Fibroblast of pulmonary artery (primary cell): ENCODE measurements at regions not wholly inside any gene's neighbourhood (a gene's known extent, or its start where the extent isn't known, plus 50 kb on each side); places are given as distances from the start of the nearest gene placed in this dataset.
"Not testable (repeated sequence)": the region's sequence is repeated elsewhere in the genome, so short reads cannot be mapped to it uniquely, and the experiment has no call there.

ENCODE experiments used
- DNase-seq: peaks from one replicate; pipeline ENCODE4 v3.0.0-alpha.2; 2010; ENCODE audit warnings: low read depth
- H3K4me3 ChIP-seq: replicated peaks from 2 replicates; pipeline ENCODE4 v1.5.1; 2011; ENCODE audit warnings: low read depth, mild to moderate bottlenecking, control low read depth, low read length, moderate library complexity
- TF ChIP-seq, protein P1 (sequence below): IDR thresholded peaks from 2 replicates; pipeline ENCODE4 v1.5.1; 2011; ENCODE audit warnings: mild to moderate bottlenecking, control low read depth, low read length, inconsistent platforms; ENCODE audit errors: missing control alignments

DNA sequence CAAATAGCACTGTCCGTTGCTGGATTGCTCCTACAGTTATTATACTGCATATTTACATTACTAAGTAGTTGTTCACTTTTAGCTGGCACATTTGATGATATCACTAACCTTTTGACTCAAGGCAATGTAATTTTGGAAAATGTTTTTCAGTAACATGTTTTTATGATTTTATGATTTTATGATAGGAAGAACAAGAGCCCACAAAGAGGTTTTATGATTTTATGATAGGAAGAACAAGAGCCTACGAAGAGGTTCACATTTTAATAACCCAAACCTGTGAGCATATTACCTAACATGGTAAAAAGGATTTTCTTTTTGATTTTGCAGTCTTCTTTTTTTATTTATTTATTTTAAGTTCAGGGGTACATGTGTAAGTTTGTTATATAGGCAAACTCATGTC is 172.3 kb upstream of the TPM1 start:
- TF ChIP-seq, protein P1, sequence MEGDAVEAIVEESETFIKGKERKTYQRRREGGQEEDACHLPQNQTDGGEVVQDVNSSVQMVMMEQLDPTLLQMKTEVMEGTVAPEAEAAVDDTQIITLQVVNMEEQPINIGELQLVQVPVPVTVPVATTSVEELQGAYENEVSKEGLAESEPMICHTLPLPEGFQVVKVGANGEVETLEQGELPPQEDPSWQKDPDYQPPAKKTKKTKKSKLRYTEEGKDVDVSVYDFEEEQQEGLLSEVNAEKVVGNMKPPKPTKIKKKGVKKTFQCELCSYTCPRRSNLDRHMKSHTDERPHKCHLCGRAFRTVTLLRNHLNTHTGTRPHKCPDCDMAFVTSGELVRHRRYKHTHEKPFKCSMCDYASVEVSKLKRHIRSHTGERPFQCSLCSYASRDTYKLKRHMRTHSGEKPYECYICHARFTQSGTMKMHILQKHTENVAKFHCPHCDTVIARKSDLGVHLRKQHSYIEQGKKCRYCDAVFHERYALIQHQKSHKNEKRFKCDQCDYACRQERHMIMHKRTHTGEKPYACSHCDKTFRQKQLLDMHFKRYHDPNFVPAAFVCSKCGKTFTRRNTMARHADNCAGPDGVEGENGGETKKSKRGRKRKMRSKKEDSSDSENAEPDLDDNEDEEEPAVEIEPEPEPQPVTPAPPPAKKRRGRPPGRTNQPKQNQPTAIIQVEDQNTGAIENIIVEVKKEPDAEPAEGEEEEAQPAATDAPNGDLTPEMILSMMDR, result no peak
- DNase-seq, result no peak

DNA sequence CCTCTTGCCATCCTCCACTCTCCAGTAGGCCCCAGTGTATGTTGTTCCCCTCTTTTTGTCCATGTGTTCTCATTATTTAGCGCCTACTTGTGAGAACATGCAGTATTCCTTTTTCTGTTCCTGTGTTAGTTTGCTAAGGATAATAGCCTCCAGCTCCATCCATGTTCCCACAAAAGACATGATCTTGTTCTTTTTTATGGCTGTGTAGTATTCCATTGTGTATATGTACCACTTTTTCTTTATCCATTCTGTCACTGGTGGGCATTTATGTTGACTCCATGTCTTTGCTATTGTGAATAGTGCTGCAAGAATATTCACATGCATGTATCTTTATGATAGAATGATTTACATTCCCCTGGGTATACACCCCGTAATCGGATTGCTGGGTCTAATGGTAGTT is 171.8 kb upstream of the TPM1 start:
- not testable (repeated sequence) for H3K4me3 ChIP-seq, DNase-seq

More for the DNA sequence above, 172.3 kb upstream of the TPM1 start:
- H3K4me3 ChIP-seq, result no peak overlapping the region

DNA sequence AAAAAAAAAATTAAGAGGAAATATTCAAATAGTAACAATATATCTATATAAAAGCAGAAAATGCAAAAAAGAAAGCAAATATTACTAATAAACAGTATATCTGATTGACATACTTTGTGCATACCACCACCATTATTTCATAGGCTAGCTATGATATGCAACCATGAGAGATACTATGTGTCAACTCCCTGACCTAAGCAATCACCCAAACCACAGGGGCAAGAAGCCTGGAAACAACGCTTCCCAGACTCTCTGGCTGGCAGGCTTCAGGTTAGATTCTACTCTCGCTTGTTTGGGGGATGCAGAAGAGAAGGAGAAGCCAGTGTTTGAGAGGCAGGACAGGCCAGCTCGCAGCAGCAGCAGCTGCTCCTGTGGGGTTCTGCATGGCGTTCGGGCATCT is 169.3 kb upstream of the TPM1 start:
- TF ChIP-seq, protein P1, result no peak
- no peak for DNase-seq
- no peak overlapping the region for H3K4me3 ChIP-seq

DNA sequence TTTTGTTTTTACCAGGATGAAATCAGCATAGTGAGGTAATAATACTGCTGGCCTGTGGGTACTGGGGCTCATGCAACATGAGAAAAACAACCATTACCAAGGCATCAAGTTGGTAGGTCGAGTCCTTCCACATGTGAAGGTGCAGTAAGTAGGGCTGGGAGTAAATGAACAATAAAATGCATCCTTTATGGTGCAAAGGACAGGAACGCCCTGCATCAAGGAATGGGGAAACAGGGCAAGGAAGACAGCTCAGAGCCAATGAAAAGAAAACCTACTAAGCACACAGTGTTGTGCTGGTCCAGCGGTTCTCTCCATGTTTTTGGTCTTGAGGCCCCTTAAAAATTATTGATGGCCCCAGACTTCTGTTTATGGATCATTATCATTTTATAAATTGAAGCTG is 168.5 kb upstream of the TPM1 start:
- H3K4me3 ChIP-seq, result no peak overlapping the region
- TF ChIP-seq, protein P1, result no peak
- no peak for DNase-seq

DNA sequence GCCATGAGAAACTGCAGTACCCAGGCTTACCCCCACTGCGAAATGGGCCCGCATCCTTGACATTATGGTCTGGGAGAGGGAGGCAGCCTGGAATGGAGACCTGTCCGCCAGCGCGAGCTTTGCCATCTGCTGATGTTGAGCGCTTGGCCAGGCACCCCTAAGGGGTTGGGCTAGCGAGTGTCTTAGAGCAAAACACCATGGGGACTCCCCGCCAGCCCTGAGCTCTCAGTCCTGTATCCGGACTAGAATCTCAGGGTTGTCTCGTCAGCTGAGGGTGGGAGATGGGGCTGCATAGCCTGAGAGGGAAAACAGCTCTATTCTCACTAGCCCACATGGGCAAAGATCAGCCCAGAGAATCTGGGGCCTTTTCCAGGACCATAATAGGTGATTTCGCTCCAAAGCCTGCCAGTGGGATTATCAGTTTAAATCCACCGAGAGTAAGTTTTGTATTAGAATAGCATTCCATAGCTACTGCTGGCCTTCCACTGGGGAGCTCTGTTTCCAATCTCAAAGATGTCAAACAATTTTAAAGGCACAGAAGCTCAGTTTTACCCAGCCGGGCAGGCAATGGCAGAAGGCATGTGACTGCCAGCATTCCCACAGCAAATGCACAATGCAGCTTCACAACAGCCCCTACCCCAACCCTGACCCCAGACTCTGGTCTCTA is 167.5 kb upstream of the TPM1 start:
- no peak overlapping the region for H3K4me3 ChIP-seq
- TF ChIP-seq, protein P1, result no peak
- no peak for DNase-seq

DNA sequence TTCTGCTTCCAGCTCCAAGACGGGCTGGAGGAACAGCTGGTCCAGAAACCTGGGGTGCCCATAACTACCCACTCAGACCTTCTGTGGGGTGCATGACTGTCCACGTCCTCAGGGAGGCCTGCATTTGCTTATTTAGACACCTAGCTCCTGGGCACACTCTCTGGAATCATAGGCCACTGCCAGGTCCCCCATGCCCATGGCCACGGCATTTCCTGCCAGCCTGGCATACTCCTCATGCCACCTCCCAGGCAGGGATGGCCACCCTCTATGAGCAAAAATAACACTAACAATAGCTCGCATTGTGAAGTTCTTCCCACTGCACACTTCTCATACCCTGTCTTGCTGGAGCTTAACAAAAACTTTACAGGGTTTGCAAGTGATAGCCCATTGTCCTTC is 166.9 kb upstream of the TPM1 start:
- TF ChIP-seq, protein P1, result no peak
- DNase-seq, result no peak
- no peak overlapping the region for H3K4me3 ChIP-seq

DNA sequence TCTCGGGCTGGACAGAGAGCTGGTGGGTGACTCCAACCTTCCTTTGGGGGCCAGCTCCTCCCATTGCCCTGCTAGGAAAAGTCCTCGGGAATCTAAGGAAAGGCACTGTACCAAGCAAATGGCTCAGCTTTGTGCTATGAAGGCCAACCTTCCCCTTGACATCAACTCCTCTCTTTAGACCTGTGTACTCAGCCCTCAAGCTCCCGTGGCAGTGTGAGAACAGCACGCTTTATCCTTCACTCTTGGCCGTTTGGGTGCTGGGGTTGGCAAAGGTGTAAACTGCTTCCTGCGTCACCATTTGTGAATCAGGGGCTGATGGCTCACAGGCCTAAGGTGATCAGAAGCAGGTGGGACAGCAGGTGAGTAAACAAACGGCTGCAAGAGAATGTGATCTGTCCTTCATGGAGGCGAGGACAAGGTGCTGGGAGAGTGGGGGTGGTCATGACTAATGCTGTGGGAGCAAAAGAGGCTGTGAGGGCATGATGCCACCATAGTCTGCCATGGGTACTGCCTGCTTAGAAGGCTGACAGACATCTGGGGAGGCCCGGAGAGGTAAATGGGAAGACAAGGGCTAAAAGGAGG is 165.2 kb upstream of the TPM1 start:
- H3K4me3 ChIP-seq, result no peak overlapping the region
- TF ChIP-seq, protein P1, result no peak
- DNase-seq, result no peak
